ENCODE measurements at regions not wholly inside any gene's neighbourhood (a gene's known extent, or its start where the extent isn't known, plus 50 kb on each side); places are given as distances from the start of the nearest gene placed in this dataset.
A peak's percentile ranks its signal among the peaks of the same experiment; 100 is the strongest.

DNA sequence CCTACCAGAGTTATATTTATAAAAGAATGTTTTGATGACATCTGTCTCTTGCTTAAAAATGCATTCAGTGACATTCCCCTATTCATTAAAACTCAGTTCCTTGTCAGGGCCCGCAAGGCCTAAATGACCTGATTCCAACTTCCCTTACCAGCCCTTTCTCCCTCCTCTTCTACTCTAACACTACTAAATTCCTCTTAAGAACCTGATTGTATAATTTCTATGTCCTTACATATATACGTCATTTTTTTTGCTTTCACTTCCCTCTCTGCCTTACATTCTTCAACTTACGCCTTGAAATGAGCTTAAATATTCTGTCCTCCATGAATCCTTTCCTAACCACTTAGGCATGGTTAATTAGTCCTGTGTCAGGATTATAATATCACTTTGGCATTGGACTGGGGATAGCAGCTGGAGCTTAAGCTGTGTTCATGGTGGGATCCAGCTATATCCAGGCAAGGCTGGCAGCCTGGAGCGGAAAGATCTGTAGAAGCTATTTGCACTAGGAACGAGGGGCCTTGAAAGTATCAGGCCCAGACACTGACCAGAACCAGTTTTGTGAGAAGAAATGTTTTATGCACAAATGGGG is 360.2 kb upstream of the PTBP2 start:
- DNase-seq (ENCODE audit: low read depth): no peak

DNA sequence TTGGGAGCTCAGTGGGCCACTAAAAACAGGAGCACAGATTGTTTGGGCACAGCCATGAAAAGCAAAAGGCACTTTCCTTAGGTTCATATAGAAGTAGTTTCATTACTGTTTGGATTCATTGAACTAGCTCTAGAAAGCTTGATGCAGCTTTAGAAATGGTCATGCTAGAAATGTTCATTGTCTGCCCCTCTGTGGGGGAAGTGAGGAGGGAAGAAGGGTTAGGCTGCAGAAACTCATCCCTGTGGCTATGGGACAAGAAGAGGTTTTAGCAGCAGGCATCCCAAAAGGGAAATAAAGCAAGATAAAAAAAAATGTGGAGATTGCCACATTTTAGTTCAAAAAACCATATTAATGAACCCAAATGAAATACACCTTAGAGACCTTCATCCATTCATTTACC is 359.6 kb upstream of the PTBP2 start:
- peak; percentile 46 for DNase-seq (ENCODE audit: low read depth)

DNA sequence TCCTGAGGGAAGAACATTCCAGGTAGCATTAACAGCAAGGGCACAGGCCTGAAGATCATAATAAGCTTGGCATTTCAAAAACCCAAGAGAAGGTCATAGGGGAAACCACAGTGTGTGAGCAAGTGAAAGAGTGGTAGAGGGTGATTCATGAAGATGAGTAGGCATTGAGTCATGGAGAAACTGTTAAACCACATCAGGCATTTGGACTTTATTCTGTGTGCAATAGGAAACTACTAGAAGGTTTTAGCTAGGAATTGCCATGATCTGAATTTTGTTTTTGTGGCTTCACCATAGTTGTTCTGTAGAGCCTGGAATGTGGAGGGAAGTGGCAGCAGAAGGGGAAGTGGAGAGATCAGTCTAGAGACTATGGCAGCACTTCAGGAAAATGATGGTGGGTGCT is 359.0 kb upstream of the PTBP2 start:
- peak; percentile 100 for DNase-seq (ENCODE audit: low read depth)

DNA sequence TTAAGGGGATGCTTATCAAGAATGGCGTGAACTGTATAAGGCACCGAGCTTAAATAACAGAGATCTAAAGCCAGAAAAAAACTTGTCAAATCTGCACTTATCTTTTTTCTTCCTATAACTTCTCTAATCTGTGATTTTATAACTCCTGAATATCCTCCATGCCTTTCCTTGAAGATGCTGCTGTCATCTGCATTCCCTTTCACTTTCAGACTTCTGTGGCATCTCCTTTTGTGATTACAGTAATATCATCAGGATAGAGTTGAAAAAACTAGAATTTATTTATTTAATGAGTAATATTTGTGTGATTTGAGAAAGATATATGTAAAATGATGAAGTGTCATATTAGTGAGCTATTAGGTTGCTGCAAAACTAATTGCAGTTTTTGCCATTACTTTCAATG is 357.8 kb upstream of the PTBP2 start:
- DNase-seq (ENCODE audit: low read depth): peak; percentile 24

DNA sequence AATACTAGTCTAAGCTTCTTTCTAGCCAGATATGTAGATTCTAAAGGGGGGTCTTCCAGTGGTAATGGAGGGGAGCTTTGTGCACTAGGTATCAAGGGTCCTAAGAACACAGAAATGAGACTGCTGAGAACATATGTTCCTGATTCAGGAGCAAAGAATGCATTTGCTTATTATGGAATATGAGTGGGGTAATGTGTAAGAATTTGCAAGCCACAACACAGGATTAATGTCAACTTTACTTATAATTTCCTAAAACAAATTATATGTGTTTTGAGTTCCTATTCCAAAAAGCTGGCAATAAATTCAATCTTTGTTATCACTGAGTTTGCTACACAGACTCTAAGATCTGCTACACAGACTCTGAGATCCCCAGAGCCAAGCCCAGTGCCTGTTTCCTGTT is 357.0 kb upstream of the PTBP2 start:
- peak; percentile 25 for DNase-seq (ENCODE audit: low read depth)

DNA sequence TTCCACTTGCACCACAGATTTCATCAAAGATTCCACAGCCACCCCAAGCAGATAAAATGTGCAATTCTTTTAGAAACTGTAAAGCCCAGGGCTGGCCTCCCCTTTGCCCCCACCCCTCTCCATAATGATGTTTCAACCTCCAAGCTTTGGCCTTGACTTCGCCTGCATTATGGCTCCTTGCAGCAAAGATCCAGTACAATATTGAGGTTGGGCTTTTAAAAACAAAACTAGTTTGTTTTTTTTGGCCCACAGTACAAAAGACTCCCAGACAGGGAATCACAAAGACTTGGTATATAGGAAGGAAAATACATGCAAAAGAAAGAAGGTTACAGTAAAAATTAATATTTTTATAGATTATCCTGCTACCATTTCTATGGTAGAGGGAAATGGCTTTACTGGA is 356.5 kb upstream of the PTBP2 start:
- DNase-seq (ENCODE audit: low read depth): peak; percentile 55

DNA sequence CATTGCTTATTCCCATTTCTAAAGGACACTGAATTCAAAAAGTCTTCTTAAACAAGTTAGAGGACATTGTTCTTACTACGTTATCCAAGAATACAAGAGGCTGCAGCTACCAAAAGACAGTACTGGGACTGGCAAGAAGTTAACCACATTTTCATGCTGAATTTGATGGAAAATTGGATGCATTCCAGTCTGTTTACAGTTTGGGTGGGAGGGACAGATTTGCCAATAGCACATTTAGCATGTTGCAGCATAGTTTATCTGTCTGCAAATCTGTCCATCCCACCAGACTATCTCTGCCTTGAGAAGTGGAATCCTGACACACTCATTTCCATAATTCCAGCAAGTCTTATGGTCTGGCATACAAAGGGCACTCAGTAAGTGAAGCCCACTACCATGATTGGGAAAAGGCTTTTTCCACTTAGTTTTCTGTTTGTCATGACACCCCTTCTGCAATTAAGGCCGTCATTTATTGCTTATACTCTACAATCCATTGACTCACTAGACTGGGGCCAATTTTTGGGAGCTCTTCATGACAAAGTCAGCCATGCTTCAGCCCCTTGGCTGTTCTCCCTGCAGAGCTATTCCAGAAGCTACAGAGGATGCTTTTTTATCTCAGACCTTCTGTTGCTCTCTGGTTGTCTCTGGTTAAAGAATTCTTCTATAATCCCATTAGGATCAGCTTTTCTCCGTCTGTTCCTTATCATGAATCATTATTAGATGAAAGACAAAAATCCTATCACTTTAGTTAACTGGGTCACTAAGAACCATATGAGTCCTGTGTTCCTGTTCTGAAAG is 355.8 kb upstream of the PTBP2 start:
- peak; percentile 71 for DNase-seq (ENCODE audit: low read depth)

DNA sequence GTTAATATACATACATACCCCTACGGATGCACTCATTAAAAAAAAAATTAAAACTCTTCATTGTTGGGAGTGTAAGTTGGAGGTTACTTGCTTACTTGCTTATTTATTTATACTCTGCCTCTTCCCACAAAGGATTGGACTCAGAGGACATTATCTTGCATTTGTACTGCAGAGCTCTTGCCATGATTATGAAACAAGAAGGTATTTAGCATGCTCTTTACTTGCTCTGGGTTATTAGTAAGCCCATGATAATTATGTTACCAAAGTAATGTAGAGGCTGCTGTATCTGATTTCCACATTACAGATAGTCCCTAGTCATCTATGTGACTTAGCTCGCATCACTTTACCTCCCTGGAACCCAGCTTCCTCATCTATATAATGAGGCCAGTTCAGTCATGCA is 355.1 kb upstream of the PTBP2 start:
- DNase-seq (ENCODE audit: low read depth): no peak

DNA sequence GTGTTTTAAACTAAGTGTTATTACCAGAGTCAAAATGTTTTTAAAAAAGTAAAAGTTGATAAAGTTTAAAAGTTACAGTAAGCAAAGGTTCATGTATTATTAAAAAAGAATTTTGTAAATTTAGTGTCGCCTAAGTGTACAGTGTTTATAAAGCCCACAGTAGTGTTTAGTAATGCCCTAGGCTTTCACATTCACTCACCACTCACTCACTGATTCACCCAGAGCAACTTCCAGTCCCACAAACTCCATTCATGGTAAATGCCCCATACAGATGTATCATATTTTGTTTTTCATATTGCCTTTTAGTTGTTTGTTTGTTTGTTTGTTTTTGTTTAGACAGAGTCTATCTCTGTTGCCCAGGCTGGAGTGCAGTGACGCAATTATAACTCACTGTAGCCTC is 353.8 kb upstream of the PTBP2 start:
- peak; percentile 40 for DNase-seq (ENCODE audit: low read depth)

DNA sequence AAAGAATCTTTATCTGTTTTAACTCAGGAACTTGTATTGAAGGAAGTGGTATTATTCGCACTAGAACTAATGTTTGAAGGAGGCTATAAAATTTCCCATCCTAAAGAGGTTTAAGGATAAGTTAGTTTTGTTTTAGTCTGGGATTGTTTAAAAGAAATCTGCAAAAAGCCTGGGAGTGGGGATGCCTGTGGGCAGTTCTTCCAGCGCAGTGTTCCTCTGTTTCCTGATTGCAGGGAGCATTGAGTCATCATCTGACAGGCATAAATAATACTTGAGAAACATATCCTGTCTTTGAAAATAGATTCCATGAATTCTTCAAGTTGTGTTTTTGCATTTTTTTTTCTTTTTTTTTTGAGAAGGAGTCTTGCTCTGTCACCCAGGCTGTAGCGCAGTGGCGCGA is 350.8 kb upstream of the PTBP2 start:
- DNase-seq (ENCODE audit: low read depth): peak; percentile 95

DNA sequence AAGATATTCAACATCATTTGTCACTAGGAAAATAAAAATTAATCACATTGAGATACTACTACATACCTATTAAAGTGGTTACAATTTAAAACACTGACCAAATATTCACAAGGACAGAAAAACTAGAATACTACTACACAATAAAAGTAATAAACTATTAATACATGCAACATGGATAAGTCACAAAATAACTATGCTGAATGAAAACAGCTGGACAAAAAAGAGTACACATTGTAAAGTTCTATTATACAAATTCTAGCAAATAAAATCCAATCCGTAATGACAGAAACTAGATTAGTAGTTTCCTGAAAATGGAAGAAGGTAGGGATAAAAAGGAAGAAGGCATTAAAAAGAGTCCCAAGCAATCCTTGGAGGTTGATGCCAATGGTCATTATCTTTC is 348.7 kb upstream of the PTBP2 start:
- DNase-seq (ENCODE audit: low read depth): no peak

DNA sequence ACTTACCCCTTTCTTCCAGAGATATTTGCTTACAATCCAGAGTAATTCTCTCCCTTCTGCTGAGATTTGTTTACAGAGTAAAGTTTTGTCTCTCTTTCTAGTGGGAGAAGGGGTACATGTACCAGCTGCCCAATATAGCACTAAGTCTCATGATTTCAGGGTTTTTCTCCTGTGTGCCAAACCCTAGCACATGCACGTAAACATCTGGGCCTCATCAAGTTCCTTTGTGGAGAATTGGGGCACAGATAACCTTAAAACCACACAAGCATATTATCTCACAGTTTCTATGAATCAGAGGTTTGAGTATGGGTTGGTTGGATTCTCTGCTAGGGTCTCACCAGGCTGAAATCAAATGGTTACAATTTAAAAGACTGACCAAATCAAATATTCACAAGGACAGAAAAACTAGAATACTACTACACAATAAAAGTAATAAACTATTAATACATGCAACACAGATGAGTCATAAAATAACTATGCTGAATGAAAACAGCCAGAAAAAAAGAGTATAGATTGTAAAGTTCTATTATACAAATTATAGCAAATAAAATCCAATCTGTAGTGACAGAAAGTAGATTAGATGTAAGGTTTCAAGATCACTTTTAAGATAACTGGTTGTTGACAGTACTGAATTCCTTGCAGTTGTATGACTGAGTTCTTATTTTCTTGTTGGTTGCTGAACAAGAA is 347.4 kb upstream of the PTBP2 start:
- peak; percentile 52 for DNase-seq (ENCODE audit: low read depth)

DNA sequence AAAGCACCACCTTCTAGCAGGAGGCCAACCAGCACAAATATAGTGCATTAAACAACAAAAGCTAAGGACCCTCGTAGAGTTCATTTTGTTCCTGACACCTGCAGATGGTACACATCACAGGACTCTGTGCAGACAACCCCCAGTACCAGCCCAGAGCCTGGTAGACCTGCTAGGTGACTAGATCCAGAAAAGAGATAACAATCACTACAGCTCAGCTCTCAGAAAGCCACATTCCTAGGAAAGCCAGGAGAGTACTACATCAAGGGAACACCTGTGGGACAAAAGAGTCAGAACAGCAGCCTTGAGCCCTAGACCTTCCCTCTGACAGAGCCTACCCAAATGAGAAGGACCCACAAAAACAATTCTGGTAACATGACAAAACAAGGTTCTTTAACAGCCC is 344.7 kb upstream of the PTBP2 start:
- DNase-seq (ENCODE audit: low read depth): no peak

DNA sequence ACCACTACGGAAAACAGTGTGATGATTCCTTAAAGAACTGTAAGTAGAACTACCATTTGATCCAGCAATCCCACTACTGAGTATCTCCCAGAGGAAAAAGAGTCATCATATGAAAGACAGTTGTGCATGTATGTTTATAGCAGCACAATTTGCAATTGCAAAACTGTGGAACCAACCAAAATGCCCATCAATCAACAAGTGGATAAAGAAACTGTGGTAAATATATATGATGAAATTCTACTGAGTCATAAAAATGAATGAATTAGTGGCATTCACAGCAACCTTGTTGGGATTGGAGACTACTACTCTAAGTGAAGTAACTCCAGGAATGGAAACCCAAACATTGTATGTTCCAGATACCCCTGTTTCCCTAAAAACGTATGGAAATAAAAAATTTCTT is 337.0 kb upstream of the PTBP2 start:
- DNase-seq (ENCODE audit: low read depth): no peak

DNA sequence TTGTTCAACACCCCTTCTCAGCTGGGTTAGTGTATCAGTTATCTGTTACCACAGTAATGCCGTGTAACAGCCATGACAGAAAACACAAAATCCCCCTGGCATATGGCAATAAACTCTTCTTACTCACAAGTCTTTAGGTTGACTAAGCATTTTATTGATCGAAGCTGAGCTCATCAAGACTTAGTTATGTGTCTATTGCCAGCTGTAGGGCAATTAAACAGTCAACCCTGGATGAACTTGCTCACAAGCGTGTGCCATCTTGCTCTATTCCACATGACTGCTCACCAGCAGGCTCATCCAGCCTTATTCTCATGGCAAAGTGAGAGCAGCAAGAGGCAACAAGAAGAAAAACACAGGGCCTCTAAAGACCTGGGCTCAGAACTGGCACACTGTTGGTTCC is 333.8 kb upstream of the PTBP2 start:
- no peak for DNase-seq (ENCODE audit: low read depth)

DNA sequence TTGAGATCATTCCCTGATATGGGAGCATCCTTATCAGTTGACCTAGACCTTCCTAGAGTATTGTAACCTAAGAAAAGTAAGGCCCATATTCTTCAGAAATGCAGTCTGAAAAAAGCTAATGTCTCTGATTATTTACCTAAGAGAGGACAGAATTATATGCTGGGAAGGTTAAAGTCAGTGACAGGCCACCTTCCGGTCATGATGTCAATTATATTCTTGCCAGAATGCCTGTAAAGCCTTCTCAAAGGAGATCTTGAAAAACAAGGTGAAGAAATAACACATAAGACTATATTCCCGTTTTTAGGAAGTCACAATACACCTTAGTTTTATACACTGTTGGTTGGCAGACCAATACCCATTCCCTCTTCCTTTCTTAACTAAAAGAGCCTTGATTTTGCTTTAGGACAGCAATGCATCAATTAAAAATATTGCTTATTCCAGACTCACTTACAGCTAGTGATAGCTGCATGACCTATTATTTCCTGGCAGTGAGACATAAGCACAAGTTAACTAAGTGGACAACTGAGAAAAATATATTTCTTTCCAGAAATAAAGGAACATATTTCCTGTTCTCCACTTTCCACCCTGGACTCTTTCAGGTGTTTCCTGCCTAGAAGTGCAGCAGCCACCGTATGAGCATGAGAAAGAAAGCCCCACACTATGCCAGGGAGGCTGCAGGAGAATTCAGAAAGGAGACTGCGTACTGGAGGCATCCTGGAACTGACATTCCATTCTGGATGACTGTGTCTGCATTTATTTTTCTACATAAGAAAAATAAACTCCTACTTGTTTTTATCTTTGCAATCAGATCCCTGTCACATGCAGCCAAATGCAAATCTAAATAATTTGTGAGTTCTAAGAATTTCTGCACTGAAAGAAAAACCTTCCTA is 332.9 kb upstream of the PTBP2 start:
- peak; percentile 85 for DNase-seq (ENCODE audit: low read depth)

DNA sequence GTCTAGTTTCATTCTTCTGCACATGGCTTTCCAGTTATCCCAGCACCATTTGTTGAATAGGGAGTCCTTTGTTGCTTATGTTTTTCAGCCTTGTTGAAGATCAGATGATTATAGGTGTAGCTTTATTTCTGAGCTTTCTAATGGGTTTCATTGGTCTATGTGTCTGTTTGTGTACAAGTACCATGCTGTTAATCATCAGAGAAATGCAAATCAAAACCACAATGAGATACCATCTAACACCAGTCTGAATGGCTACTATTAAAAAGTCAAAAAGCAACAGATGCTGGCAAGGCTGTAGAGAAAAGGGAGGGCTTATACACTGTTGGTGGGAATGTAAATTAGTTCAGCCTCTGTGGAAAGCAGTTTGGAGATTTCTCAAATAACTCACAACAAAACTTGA is 321.5 kb upstream of the PTBP2 start:
- DNase-seq (ENCODE audit: low read depth): peak; percentile 73

DNA sequence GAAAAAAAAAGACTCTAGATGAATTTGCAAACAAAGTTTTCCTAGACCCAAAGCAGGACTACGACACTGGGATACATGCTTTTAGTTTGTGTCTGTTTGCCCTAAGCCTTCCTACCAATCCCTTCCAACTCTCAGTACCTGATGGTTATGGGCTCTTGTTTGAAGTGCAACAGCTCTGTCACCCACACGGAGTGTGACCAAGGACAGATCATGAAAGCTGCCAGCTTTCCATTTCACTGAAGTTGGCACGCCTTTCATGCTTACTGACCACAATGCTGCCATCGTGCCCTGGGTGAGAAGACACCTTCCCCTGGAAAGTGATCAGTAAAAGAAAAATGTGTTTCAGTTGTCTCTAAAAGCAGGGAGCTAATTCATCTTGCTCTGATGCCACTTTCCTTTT is 312.5 kb upstream of the PTBP2 start:
- DNase-seq (ENCODE audit: low read depth): no peak

DNA sequence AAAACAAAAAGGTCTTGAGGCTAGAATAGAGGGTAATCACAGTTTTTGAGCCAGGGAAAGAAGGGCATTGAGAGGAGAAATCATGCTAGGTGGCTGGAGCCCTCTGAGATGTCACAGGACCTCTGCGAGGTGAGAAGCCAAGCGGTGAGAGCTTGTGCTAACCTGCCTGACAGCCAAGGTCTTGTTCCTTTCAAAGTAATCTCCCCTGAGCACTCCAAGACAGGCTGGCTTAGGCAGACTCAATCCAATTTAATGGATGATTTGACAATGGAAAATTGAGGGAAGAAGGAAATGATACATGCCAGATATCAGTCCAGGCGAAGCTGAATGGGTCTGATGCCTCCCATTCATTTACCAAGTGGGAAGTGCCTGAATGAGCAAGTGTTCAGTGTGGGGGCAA is 311.9 kb upstream of the PTBP2 start:
- DNase-seq (ENCODE audit: low read depth): no peak

DNA sequence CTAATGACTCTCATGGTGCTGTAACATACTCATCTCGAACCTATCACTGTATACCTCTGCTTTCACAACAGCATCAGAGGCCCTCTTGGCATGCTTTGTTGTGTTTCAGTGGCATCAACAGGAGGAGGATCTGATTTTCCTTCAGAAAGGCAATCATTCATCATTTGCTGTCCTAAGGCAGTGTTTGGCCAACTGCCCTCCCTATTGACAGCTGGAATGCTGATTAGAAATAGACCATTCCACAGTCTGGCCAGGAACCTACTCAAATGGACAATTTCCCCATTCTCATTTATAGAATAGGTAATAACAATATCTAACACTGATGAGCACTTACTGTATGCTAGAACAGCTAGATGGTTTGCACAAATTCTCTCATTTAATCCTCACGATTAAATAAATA is 310.6 kb upstream of the PTBP2 start:
- DNase-seq (ENCODE audit: low read depth): no peak

DNA sequence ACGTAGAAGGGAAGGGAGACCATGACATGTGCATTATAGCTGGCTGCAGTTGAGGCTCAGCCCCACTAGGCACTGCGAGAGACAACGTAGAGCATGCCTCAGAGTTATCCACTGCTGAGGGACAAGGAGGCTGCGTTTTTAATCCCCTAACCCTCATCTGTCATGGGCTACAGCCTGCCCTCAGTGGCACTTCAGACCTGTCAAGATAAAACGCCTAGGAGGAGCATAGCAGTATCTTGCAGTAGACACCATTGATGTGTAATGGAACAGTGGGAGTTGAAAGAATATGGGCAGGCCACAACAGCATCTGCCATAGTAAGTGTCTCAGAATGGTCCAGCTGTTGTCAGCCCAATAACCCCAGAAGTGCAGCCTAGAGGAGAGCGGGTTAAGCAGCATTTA is 307.0 kb upstream of the PTBP2 start:
- no peak for DNase-seq (ENCODE audit: low read depth)

DNA sequence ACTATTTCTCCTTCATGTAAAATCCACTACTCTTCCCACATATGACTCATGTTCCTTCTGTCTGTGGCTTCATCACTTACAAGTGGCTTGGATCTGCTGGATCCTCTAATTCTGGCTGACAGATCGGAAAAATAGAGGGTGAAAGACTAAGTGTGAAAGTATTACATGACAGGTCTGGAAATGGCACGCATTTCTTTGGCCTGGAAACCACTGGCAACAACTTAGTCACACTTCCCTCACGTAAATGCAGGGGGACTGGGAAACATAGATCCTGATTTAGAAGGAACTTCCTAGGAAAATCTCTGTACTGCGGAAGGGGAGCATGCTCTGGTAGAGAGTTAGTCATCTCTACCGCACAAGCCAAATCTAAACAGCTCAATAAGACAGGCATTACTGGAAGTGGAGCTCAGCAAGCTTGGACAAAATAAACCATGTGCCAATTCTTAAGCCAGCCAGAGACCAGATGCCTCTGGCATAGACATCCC is 305.4 kb upstream of the PTBP2 start:
- DNase-seq (ENCODE audit: low read depth): peak; percentile 100
